ENCODE measurements at regions not wholly inside any gene's neighbourhood (a gene's known extent, or its start where the extent isn't known, plus 50 kb on each side); places are given as distances from the start of the nearest gene placed in this dataset.

GRCh38 chr6:98711380-98711779, 123.0 kb upstream of the POU3F2 start:
- no peak for DNase-seq (ENCODE audit: low read depth, low spot score)

- DNase-seq (ENCODE audit: low read depth, low spot score) = no peak
These were observed 118.0 kb upstream of the POU3F2 start for GRCh38 chr6:98716341-98716740.

DNA sequence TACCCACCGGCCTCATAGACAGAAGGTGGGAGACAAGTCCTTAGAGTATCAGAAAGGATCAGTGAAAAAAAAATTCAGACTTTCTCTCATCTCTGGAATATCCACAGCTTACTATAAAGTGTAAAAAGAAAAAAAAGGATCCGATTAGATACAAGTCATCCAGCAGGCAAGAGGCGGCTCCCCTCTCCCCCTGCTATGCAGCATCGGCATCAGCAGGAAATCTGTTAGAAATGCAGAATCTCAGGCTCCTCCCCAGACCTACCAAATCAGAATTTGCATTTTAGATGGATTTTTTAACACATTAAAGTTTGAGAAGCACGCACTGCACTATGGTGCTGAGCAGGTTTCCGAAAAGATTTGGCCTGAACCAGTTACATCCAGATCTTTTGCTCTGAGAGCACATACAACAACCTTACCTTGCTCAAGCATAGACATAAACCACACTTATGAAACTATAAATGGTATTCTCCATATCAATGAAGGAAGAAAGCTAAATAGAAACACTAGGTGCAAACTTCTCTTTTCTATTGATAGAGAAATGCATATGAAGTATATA, 117.0 kb upstream of the POU3F2 start:
- DNase-seq (ENCODE audit: low read depth, low spot score) = no peak

DNA sequence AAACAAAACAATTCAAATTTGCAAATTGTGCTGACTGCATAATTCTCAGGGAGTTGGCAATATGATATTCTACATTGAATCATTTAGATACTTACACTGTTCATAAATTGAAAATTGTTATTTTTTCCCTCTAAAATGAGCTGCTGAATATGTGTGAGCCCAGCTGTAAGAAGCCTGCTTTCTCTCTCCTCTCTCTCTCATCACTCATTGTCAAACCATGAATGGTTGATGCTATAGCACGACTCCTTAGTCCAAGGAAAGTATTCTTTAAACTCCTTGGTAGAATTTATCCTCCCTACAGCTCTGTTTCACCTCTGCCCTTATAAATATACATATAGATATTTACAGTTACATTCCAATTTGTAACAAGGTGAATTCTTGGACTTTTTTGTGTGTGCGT, 116.4 kb upstream of the POU3F2 start:
- no peak for DNase-seq (ENCODE audit: low read depth, low spot score)

- DNase-seq (ENCODE audit: low read depth, low spot score) = no peak
These were observed 109.8 kb upstream of the POU3F2 start for GRCh38 chr6:98724537-98724936.

- DNase-seq (ENCODE audit: low read depth, low spot score) = no peak
These were observed 87.1 kb upstream of the POU3F2 start for GRCh38 chr6:98747273-98747672.

- DNase-seq (ENCODE audit: low read depth, low spot score) = no peak
These were observed 86.4 kb upstream of the POU3F2 start for GRCh38 chr6:98747960-98748359.

- no peak for DNase-seq (ENCODE audit: low read depth, low spot score)
These were observed 74.9 kb upstream of the POU3F2 start for GRCh38 chr6:98759459-98759858.

DNA sequence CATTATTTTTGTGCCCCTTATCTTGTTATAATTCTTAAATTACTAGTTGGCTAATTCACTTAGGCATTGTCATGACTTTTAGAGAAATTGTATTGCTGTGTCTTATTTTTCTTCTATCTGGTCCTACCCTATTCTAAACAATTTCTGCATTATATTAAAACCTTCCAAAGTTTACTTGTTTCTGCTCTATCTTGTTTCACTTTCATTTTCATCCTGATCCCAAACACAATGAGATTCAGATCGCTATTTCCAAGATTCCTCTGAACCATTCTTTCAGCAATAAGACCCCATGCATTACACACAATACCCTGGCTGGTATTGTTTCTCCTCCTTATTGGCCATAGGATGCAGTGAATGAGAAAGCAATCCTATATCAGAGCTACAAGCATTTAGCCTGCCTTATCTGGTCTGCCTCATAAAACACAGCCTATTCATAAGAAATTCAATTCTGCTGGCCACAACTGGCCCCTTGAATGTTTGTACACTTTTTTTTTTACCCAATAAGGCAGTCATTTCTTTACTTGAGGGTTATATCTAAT, 69.9 kb upstream of the POU3F2 start:
- DNase-seq (ENCODE audit: low read depth, low spot score) = no peak

- no peak for DNase-seq (ENCODE audit: low read depth, low spot score)
These were observed 64.8 kb upstream of the POU3F2 start for GRCh38 chr6:98769546-98769945.

DNA sequence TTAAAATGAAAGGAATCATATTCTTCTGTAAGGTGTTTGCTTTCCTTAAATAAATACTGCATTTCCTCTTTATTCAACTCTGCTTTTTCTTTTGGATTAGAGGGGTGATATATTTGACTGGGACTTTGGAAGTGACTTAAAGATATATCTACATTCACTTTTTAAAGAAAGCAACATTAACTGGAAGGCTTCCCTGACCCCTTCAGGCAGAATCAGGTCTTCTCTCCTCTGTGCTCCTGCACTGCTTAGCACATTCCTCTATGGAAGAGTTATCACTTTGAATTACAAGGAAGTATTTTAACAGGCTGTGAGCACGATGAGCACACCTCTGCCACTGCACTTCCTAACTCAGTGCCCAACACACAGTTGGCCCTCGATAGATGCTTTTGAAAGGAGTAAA, 59.2 kb upstream of the POU3F2 start:
- no peak for DNase-seq (ENCODE audit: low read depth, low spot score)

DNA sequence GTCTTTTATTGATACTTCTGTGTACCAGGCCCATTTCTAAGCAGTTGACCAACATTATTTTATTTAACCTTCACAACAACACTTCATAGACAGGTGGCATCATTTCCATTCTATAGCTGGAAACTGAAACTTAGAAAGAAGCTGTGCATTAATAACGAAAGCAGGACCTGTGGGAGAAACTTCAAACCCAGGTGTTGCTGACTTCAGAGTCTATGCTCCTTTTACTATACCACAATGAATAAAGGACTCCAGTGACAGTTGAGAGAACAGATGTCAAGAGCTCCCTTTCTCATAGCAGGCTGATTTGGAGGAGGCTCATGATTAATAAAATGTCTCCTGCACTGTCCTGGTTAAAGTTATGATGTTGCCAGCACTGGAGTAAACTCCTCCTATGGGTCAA, 56.6 kb upstream of the POU3F2 start:
- no peak for DNase-seq (ENCODE audit: low read depth, low spot score)

GRCh38 chr6:98779618-98780017, 54.8 kb upstream of the POU3F2 start:
- no peak for DNase-seq (ENCODE audit: low read depth, low spot score)

DNA sequence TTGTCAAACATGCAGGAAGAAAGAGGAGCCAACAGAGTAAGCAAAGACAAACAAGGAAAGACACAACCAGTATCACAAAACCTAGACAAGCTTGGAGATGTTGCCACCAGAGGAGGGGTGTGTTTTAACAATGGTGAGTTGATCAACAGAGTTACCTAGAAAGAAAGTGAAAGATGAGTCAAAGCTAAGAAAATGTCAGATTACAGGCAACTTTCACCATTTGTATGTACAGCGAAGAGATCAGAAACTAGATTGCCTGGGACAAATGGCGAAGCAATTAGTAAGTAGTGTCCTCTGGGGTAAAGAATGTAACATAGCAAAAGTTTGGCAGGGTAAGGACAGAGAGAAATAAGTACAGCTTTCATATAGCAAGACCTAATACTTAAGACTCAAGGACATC, 51.6 kb upstream of the POU3F2 start:
- no peak for DNase-seq (ENCODE audit: low read depth, low spot score)

- no peak for DNase-seq (ENCODE audit: low read depth, low spot score)
These were observed 50.8 kb upstream of the POU3F2 start for GRCh38 chr6:98783578-98783977.

All from brain pericyte (primary cell).